ENCODE measurements at regions not wholly inside any gene's neighbourhood (a gene's known extent, or its start where the extent isn't known, plus 50 kb on each side); places are given as distances from the start of the nearest gene placed in this dataset.

DNA sequence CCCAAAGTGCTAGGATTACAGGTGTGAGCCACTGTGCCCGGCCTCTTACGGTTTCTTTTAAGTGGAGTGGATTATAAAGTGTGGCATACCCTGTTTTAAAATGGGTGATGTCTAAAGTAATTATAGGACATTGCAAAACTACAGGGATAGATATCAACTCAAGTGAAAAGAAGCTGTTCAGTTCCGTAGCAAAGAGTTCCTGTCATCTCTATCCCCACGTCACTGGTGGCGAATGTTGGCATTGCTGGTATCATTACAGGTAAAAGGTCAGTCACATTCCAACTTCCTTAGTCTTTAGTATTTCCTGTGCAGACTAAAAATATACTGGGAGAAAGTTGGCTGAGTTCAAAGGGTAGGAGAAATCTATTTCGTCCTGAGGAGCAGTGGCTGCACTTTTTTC lies 95.6 kb upstream of the SLC38A2 start:
- DNase-seq (ENCODE audit: low spot score): no peak

DNA sequence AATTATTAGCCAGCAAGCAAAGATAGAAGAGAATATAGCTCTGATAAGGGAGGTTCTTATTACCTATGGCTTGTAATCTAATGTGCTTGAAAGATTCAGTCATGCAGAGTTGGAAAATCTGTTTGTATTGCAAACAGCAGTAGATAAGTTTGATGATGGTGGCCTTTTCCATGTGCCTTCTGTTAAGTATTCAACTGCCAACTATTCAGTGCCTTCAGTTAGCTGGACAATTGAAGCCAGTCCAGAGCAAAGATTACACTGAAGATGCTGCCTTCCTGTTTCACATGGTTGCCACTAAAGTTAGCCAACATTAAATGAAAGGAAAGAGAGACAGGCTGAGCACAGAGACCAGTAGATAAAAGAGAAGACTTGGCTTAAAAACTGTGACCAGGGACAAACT lies 92.7 kb upstream of the SLC38A2 start:
- no peak for DNase-seq (ENCODE audit: low spot score)

DNA sequence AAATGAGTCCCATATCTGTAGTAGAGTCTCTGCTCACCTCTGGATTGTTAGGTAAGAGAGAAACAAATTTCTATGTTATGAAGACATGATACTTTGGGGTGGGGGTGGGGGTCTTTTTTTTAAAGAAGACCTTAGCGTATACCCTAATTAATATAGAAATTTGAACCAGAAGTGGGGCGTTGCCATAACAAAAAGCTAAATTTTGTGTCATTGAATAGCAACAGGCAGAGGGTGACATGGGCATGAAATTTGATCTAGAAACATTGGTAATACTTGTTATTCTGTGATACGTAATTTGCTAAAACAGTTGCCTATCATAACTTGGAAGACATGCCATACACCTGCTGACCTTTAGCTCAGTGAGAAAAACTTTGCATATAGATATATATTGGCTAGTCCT lies 92.3 kb upstream of the SLC38A2 start:
- DNase-seq (ENCODE audit: low spot score): no peak

DNA sequence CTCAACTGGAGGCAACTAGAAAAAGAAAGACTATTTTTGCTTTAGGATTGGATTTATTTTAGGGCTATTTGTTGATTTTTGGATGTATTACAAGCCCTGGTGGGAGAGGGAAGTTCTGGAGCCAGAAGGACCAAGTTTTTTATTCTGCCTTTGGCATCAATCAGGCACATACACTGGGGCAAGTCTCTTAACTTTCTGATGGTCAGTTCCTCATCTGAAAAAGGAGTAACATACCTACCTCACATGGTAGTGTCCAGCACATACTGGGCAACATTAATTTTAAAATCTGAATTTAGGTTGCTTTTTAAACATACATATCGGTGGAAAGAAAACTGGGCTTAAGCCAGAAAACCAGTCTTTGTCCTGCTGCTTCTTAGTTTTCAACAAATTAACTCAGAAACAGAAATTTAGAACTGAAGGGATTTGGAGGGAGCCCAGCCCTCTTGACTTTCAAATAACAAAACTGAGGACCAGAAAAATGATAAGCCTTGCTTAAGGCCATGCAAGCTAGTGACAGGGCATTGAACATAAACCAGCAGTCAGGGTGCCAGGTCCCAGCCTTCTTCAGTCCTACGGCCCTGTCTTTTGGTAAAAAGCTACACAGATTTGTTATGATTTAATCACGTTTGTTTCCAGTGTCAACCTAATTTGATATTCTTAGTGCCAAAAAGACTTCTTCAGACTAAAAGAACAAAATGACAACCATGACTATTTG lies 90.2 kb upstream of the SLC38A2 start:
- DNase-seq (ENCODE audit: low spot score): no peak

DNA sequence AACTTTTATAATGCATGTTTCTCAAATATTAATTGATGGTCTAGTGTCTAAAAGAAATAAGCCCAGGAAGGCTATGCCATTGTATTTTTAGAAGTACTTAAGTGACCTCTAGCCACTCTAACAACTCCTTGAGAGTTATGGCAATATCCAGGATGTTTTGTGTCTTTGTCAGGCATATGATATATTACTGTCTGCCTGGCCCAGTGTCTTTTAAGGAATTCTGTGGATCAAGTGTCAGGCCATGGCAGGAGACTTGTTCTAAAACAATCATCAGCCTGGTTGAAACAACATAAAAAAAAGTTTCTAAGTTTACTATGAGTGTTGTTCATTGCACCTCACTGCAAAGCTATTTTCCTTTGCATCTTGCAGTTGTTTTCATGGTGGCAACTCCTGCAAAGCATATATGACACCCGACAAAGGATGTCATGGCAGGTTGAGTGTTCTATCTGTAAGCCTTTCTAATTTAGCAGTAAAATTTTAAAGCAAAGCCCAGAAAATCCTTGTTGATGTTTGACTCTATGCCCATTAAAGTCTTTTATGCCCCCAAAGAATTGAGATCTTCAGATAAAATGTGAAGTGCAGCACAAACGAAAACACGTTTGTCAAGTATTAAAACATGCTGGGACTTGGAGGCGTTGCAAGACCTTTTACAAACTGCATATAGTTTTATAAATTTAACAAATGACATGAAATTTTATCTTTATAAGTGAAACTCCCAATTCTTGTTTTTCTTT lies 89.5 kb upstream of the SLC38A2 start:
- no peak for DNase-seq (ENCODE audit: low spot score)

- DNase-seq (ENCODE audit: low spot score): no peak
Measured at GRCh38 chr12:46461459-46461858, 88.9 kb upstream of the SLC38A2 start.

- DNase-seq (ENCODE audit: low spot score): no peak
Measured at GRCh38 chr12:46460682-46461210, 88.2 kb upstream of the SLC38A2 start.

GRCh38 chr12:46459861-46460545 lies 87.4 kb upstream of the SLC38A2 start:
- DNase-seq (ENCODE audit: low spot score): no peak

GRCh38 chr12:46459111-46459510 lies 86.5 kb upstream of the SLC38A2 start:
- peak; percentile 26 for DNase-seq (ENCODE audit: low spot score)

GRCh38 chr12:46458500-46459102 lies 86.0 kb upstream of the SLC38A2 start:
- DNase-seq (ENCODE audit: low spot score): no peak

DNA sequence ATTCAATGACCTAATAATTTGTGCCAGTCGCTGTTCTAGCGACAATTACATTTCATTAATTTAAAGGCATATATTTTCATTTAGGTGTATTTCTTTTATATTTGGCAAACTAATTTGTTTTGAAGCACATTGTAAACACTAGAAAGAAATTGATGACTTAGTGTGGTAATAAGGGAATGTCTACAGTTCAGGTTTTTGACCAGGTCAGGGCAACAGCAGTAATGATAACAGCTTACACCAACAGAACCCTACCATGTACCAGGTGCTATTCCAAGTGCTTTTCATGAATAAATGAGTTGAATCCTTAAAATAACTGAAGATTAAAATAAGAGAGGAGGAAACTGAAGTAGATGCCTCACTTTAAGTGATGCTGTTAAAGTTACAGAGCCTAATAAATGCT lies 85.4 kb upstream of the SLC38A2 start:
- DNase-seq (ENCODE audit: low spot score): no peak

- no peak for DNase-seq (ENCODE audit: low spot score)
Measured at GRCh38 chr12:46456356-46457334, 84.1 kb upstream of the SLC38A2 start.

- no peak for DNase-seq (ENCODE audit: low spot score)
Measured at GRCh38 chr12:46455648-46456352, 83.2 kb upstream of the SLC38A2 start.

DNA sequence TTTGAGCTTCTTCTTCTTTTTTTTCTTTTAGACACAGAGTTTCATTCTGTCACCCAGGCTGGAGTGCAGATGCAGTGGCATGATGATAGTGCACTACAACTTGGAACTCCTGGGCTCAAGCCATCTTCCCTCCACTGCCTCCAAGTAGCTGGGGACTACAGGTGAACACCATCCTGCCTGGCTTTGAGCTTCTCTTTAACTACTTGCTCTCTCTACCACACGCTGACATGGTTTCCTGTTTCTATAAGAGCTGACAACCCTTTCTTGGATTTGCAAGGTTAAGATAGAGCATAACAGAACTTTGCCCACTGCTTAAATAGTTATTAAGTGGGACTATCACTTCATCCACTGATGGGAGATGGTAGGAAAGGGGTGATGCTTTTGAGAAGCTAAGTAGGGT lies 82.4 kb upstream of the SLC38A2 start:
- DNase-seq (ENCODE audit: low spot score): no peak

- DNase-seq (ENCODE audit: low spot score): no peak
Measured at GRCh38 chr12:46453428-46453827, 80.9 kb upstream of the SLC38A2 start.

- DNase-seq (ENCODE audit: low spot score): no peak
Measured at GRCh38 chr12:46452776-46453175, 80.2 kb upstream of the SLC38A2 start.

GRCh38 chr12:46452061-46452615 lies 79.6 kb upstream of the SLC38A2 start:
- DNase-seq (ENCODE audit: low spot score): no peak

GRCh38 chr12:46451276-46452021 lies 78.9 kb upstream of the SLC38A2 start:
- no peak for DNase-seq (ENCODE audit: low spot score)

DNA sequence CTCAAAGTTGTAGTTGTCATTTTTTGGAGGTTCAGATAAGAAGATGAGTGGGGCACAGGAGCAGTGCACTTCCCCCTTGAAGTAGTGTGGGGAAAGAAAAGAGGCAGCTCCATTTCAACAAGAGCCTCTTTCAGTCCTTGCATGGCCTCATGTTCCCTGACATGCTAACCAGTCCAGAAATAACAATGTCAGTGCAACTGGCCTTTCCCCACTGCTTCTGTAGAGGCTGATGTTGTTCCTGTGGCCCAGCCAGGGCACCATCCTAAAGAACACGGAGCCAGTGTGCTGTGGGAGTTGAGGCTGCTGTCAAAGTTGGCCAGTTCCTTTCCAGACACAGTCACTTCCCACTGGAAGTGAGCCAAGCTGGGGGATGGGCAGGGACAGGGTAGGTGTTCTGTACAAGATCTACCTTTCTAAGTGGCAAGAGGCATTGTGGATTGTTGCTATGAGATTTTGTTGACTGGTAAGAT lies 77.7 kb upstream of the SLC38A2 start:
- DNase-seq (ENCODE audit: low spot score): no peak
